GM12878 (cell line): ENCODE measurements at regions not wholly inside any gene's neighbourhood (a gene's known extent, or its start where the extent isn't known, plus 50 kb on each side); places are given as distances from the start of the nearest gene placed in this dataset.

Experiments used
- ATAC-seq: fragments of 200-7000 bp; cut with Tn5 transposase; 3 replicates; pipeline ENCODE4 v1.9.1; 2020; ENCODE audit warnings: mild to moderate bottlenecking, moderate library complexity
- BruUV-seq: library from RNA; stranded (reverse); fragments of 400-500 nt; replicated peaks from 2 replicates; lab custom pipeline; 2021; lab: Mats Ljungman, UMichigan
- CTCF ChIA-PET: fragments of 300-600 bp; sonication (Branson Sonifier 250); formaldehyde crosslinking; extraction: SDS; loops from one replicate; lab custom pipeline; 2021; ENCODE audit warnings: inconsistent platforms; lab: Yijun Ruan, JAX
- POLR2A ChIA-PET: fragments of 350-600 bp; formaldehyde crosslinking; extraction: SDS; loops from one replicate; lab custom pipeline; 2021; ENCODE audit warnings: inconsistent platforms; lab: Charles Lee
- RAD21 ChIA-PET: fragments of 300-600 bp; sonication (Branson Sonifier 250); formaldehyde crosslinking; loops from one replicate; lab custom pipeline; 2023; ENCODE audit warnings: antibody characterized with exemption; ENCODE audit not compliant: unreplicated experiment; lab: Charles Lee
- SMC1A ChIA-PET: fragments of 300-600 bp; sonication (Branson Sonifier 250); formaldehyde crosslinking; loops from one replicate; lab custom pipeline; 2023; ENCODE audit not compliant: unreplicated experiment, uncharacterized antibody; lab: Charles Lee
- DNase-seq: peaks from one replicate; pipeline ENCODE4 v3.0.0-alpha.2; 2011; ENCODE audit warnings: low read depth, low spot score
- FAIRE-seq: peaks from 3 replicates; lab custom pipeline; 2011; peaks lifted over from hg19 to GRCh38; lab: Jason Lieb, UNC
- H2AFZ ChIP-seq: 2 replicates; pipeline ENCODE4 v1.6.0; 2011; ENCODE audit warnings: low read depth, low read length, control low read depth; ENCODE audit not compliant: control insufficient read depth
- H3K27ac ChIP-seq: 2 replicates; pipeline ENCODE4 v1.5.1; 2011; ENCODE audit warnings: control low read depth; ENCODE audit not compliant: control insufficient read depth, insufficient read depth
- H3K27me3 ChIP-seq, 2 experiments: replicated peaks in 1 of 2; 2 replicates each; pipeline versions ENCODE4 v1.6.0 to v1.6.1; 2011; ENCODE audit warnings: low read length in 1 of 2; ENCODE audit not compliant: control insufficient read depth in 2 of 2, insufficient read depth in 2 of 2
- H3K36me3 ChIP-seq, 2 experiments: 2 replicates each; pipeline ENCODE4 v1.5.1; 2011; ENCODE audit warnings: low read length in 1 of 2; ENCODE audit not compliant: control insufficient read depth in 2 of 2, insufficient read depth in 2 of 2
- H3K4me1 ChIP-seq: 2 replicates; pipeline ENCODE4 v1.6.1; 2011; ENCODE audit warnings: mild to moderate bottlenecking, low read length, moderate library complexity, mixed read lengths; ENCODE audit not compliant: control insufficient read depth, insufficient read depth
- H3K4me2 ChIP-seq: 2 replicates; pipeline ENCODE4 v1.6.0; 2011; ENCODE audit warnings: control low read depth; ENCODE audit not compliant: control insufficient read depth, insufficient read depth
- H3K4me3 ChIP-seq: fragments of 200-600 bp; sonication (generic); 2 replicates; pipeline ENCODE4 v1.5.1; 2016
- H3K79me2 ChIP-seq: 2 replicates; pipeline ENCODE4 v1.6.0; 2011; ENCODE audit warnings: low read length; ENCODE audit not compliant: control insufficient read depth, insufficient read depth
- H3K9ac ChIP-seq: 2 replicates; pipeline ENCODE4 v1.8.0; 2011; ENCODE audit warnings: low read length, control low read depth, mixed read lengths; ENCODE audit not compliant: control insufficient read depth, insufficient read depth
- H3K9me3 ChIP-seq: replicated peaks from 3 replicates; pipeline ENCODE4 v1.5.1; 2011; ENCODE audit warnings: mild to moderate bottlenecking, low read length; ENCODE audit not compliant: control insufficient read depth, insufficient read depth
- H4K20me1 ChIP-seq: 2 replicates; pipeline ENCODE4 v1.6.0; 2011; ENCODE audit not compliant: control insufficient read depth, insufficient read depth
- ATF7 ChIP-seq: fragments of 450-650 bp; IDR thresholded peaks from 2 replicates; pipeline ENCODE4 v1.6.1; 2016; ENCODE audit warnings: low read depth, mild to moderate bottlenecking
- BRCA1 ChIP-seq: IDR thresholded peaks from 2 replicates; pipeline ENCODE4 v1.6.1; 2011; ENCODE audit warnings: low read depth, low read length, improper control_type of control experiment
- DPF2 ChIP-seq: fragments of 450-650 bp; IDR thresholded peaks from 2 replicates; pipeline ENCODE4 v1.6.1; 2017; ENCODE audit warnings: mild to moderate bottlenecking
- MYB ChIP-seq: fragments of 150-350 bp; IDR thresholded peaks from 2 replicates; pipeline ENCODE4 v1.6.1; 2014; ENCODE audit warnings: mild to moderate bottlenecking, low read depth, low read length, borderline replicate concordance
- MYC ChIP-seq: IDR thresholded peaks from 2 replicates; pipeline ENCODE4 v1.6.1; 2011; ENCODE audit warnings: mild to moderate bottlenecking, low read length, moderate library complexity, inconsistent platforms; ENCODE audit not compliant: insufficient read depth, insufficient replicate concordance, insufficient read length, severe bottlenecking
- NFIC ChIP-seq: IDR thresholded peaks from 2 replicates; pipeline ENCODE4 v1.6.1; 2012; ENCODE audit warnings: low read depth, mild to moderate bottlenecking, inconsistent platforms, low read length, moderate library complexity
- NFYB ChIP-seq: IDR thresholded peaks from 2 replicates; pipeline ENCODE4 v1.6.1; 2011; ENCODE audit warnings: low read depth, mild to moderate bottlenecking, low read length, improper control_type of control experiment, moderate library complexity; ENCODE audit not compliant: insufficient read depth
- NRF1 ChIP-seq: conservative IDR thresholded peaks from 2 replicates; pipeline ENCODE4 v1.6.1; 2011; ENCODE audit warnings: mild to moderate bottlenecking, low read depth, low read length, improper control_type of control experiment
- POLR2AphosphoS2 ChIP-seq: IDR thresholded peaks from 2 replicates; pipeline ENCODE4 v1.6.1; 2011; ENCODE audit warnings: low read depth, mild to moderate bottlenecking, low read length, improper control_type of control experiment, moderate library complexity
- RB1 ChIP-seq: fragments of 450-650 bp; formaldehyde crosslinking; IDR thresholded peaks from 2 replicates; pipeline ENCODE4 v1.6.1; 2017; ENCODE audit warnings: mild to moderate bottlenecking, borderline replicate concordance
- SMAD1 ChIP-seq: fragments of 450-650 bp; IDR thresholded peaks from 2 replicates; pipeline ENCODE4 v1.6.1; 2018; ENCODE audit warnings: mild to moderate bottlenecking, low read depth; ENCODE audit not compliant: partially characterized antibody
- SMC3 ChIP-seq: IDR thresholded peaks from 2 replicates; pipeline ENCODE4 v1.6.1; 2011; ENCODE audit warnings: low read length, improper control_type of control experiment, borderline replicate concordance
- SREBF2 ChIP-seq: IDR thresholded peaks from 2 replicates; pipeline ENCODE4 v1.6.1; 2012; ENCODE audit warnings: mild to moderate bottlenecking, low read length
- SUZ12 ChIP-seq: fragments of 200-600 bp; sonication (generic); IDR thresholded peaks from one replicate; pipeline ENCODE4 v1.6.1; 2018; ENCODE audit warnings: antibody characterized with exemption, mild to moderate bottlenecking; ENCODE audit not compliant: unreplicated experiment
- TCF3 ChIP-seq: IDR thresholded peaks from 2 replicates; pipeline ENCODE4 v1.6.1; 2012; ENCODE audit warnings: low read depth, mild to moderate bottlenecking, low read length, borderline replicate concordance; ENCODE audit not compliant: insufficient read depth
- TCF7 ChIP-seq: IDR thresholded peaks from 2 replicates; pipeline ENCODE4 v1.6.1; 2014; ENCODE audit warnings: antibody characterized with exemption, borderline replicate concordance
- WGBS: methylation state at CpG from one replicate; pipeline ENCODE4 v1.1.6; 2016; ENCODE audit warnings: low lambda C conversion rate; ENCODE audit not compliant: insufficient replicate concordance, insufficient coverage; ENCODE audit errors: missing lambda C conversion rate; 5-methylcytosine and 5-hydroxymethylcytosine counted together
- in situ Hi-C: fragments of 300-500 bp; cut with MboI; formaldehyde crosslinking; loops from 9 replicates; pipeline ENCODE4 v1.14.3; 2018; ENCODE audit warnings: mixed read lengths
- intact Hi-C: fragments of 100-400 bp; cut with micrococcal nuclease; formaldehyde crosslinking; loops from one replicate; pipeline ENCODE4 v1.14.2; 2022; ENCODE audit not compliant: unreplicated experiment
- TF ChIP-seq, protein P1 (sequence below): IDR thresholded peaks from 2 replicates; pipeline ENCODE4 v1.6.1; 2011; ENCODE audit warnings: low read depth, mild to moderate bottlenecking, low read length, moderate library complexity, borderline replicate concordance; ENCODE audit errors: extremely low read depth
- TF ChIP-seq, protein P2 (sequence below): fragments of 450-650 bp; IDR thresholded peaks from 2 replicates; pipeline ENCODE4 v1.6.1; 2017; ENCODE audit warnings: mild to moderate bottlenecking, moderate library complexity
- TF ChIP-seq, protein P3 (sequence below): fragments of 450-650 bp; IDR thresholded peaks from 2 replicates; pipeline ENCODE4 v1.6.1; 2016; ENCODE audit warnings: mild to moderate bottlenecking

DNA sequence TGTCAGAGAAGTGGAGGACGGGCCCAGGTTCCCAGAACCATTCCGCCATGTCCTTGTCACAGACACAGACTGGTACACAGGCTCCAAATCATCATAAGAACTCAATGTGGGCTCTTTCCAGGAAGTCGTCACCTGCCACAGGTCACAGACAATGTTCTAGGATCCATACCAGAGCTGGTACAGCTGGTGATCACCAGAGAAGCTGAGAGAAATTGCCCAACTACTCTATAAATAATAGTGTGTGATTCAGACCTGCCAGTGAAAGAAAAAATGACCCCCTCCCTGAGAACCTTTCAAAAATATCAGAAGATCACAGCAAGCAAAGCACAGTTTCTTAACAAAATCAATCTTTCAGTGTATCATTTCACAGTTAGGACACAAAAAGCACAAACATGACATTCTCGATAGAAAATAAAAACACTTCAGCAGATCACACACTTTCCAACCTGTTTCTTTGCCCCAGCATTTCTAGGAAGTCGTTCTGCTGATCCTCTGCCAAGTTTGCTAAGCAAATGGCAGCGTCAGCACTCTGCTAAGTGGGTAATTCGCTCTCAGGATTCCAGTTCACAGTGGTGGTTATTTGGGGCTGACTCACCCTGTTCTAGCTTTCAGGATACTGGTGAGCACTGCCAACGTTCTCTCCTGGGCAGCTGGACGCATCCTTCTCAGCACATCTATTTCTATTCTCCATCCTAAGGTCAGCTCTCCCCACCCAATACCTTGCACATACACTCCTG lies 223.3 kb upstream of the SFSWAP start:
- no peak overlapping the region for H2AFZ ChIP-seq
- no peak overlapping the region for H3K4me2 ChIP-seq
- no peak overlapping the region for H3K4me3 ChIP-seq
- FAIRE-seq (no peak), DNase-seq (no peak), ATAC-seq (no peak)
- ChIA-PET SMC1A (no interaction called here), RAD21 (no interaction called here), CTCF (no interaction called here), POLR2A (no interaction called here)
- BruUV-seq = no TSS peak
- TF ChIP-seq POLR2AphosphoS2 = no peak
- no peak for TF ChIP-seq SREBF2
- no peak for TF ChIP-seq NRF1
- TF ChIP-seq, protein P1, sequence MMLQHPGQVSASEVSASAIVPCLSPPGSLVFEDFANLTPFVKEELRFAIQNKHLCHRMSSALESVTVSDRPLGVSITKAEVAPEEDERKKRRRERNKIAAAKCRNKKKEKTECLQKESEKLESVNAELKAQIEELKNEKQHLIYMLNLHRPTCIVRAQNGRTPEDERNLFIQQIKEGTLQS = no peak
- no peak for TF ChIP-seq DPF2
- no peak for TF ChIP-seq SMC3
- no peak for TF ChIP-seq TCF7
- no peak for TF ChIP-seq BRCA1
- TF ChIP-seq MYB = no peak
- no peak for TF ChIP-seq NFYB
- TF ChIP-seq ATF7 = no peak
- no peak for TF ChIP-seq SMAD1
- no peak for TF ChIP-seq TCF3
- TF ChIP-seq, protein P2, sequence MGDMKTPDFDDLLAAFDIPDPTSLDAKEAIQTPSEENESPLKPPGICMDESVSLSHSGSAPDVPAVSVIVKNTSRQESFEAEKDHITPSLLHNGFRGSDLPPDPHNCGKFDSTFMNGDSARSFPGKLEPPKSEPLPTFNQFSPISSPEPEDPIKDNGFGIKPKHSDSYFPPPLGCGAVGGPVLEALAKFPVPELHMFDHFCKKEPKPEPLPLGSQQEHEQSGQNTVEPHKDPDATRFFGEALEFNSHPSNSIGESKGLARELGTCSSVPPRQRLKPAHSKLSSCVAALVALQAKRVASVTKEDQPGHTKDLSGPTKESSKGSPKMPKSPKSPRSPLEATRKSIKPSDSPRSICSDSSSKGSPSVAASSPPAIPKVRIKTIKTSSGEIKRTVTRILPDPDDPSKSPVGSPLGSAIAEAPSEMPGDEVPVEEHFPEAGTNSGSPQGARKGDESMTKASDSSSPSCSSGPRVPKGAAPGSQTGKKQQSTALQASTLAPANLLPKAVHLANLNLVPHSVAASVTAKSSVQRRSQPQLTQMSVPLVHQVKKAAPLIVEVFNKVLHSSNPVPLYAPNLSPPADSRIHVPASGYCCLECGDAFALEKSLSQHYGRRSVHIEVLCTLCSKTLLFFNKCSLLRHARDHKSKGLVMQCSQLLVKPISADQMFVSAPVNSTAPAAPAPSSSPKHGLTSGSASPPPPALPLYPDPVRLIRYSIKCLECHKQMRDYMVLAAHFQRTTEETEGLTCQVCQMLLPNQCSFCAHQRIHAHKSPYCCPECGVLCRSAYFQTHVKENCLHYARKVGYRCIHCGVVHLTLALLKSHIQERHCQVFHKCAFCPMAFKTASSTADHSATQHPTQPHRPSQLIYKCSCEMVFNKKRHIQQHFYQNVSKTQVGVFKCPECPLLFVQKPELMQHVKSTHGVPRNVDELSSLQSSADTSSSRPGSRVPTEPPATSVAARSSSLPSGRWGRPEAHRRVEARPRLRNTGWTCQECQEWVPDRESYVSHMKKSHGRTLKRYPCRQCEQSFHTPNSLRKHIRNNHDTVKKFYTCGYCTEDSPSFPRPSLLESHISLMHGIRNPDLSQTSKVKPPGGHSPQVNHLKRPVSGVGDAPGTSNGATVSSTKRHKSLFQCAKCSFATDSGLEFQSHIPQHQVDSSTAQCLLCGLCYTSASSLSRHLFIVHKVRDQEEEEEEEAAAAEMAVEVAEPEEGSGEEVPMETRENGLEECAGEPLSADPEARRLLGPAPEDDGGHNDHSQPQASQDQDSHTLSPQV = no peak
- no peak for TF ChIP-seq SUZ12
- TF ChIP-seq, protein P3, sequence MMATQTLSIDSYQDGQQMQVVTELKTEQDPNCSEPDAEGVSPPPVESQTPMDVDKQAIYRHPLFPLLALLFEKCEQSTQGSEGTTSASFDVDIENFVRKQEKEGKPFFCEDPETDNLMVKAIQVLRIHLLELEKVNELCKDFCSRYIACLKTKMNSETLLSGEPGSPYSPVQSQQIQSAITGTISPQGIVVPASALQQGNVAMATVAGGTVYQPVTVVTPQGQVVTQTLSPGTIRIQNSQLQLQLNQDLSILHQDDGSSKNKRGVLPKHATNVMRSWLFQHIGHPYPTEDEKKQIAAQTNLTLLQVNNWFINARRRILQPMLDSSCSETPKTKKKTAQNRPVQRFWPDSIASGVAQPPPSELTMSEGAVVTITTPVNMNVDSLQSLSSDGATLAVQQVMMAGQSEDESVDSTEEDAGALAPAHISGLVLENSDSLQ = no peak
- TF ChIP-seq NFIC = no peak
- no peak for TF ChIP-seq RB1
- TF ChIP-seq MYC = no peak
- no peaks in the 10 kb centered on the region for H3K79me2 ChIP-seq
- no peaks in the 10 kb centered on the region for H3K36me3 ChIP-seq
- intact Hi-C loops (no loop called here), in situ Hi-C loops (no loop called here)
- H4K20me1 ChIP-seq = no peaks in the 10 kb centered on the region
- no peak overlapping the region for H3K9ac ChIP-seq
- H3K27ac ChIP-seq = no peak overlapping the region
- no peaks in the 10 kb centered on the region for H3K27me3 ChIP-seq
- no peaks in the 10 kb centered on the region for H3K9me3 ChIP-seq
- H3K4me1 ChIP-seq = no peaks in the 10 kb centered on the region
- WGBS = 13% methylated on average over 9 of the region's 9 CpGs
